HG03432 (cell line): ENCODE measurements at regions not wholly inside any gene's neighbourhood (a gene's known extent, or its start where the extent isn't known, plus 50 kb on each side); places are given as distances from the start of the nearest gene placed in this dataset.
"Not testable (repeated sequence)": the region's sequence is repeated elsewhere in the genome, so short reads cannot be mapped to it uniquely, and the experiment has no call there.

Source experiments
- ATAC-seq: cut with Tn5 transposase; IDR thresholded peaks from one replicate; pipeline ENCODE4 v1.9.1; 2021; ENCODE audit warnings: mild to moderate bottlenecking, moderate library complexity; ENCODE audit not compliant: unreplicated experiment

DNA sequence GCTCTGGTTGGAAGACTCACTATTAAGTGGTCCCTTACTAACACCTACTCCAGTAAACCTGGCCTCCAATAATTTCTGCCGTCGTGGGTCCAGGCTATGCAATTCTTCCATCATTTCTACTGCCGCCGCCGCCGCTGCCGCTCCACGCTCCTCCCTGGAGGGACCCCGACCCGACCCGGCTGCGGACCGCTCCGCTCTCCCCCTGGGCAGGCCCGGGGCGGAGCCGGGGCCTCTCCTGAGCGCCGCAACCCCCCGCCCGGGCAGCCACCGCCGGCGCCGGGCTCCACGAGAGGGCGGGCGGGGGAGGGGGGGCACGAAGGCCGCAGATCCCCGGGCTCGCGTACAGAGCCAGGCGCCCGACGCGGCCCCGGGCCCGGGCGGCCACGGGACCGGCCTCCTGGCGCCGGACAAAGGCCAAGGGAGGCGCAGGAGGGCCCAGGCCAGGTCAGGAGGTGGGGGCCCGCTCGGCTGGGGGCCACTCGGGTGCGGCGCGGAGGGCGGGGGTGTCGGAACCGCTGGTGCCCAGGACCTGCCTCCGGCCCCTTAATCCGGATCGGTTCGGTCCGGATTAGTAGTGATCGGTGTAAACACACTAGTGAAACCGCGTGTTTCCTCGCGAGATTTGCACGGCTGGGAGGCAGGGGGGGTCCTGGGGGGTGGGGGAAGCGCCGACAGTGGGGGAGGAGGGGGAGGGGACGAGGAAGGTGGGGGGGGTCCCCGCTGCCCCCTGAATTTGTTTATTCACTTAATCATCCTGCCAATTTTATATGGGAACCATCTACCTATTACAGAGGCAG lies 215.1 kb upstream of the CCL2 start:
- ATAC-seq = not testable (repeated sequence)

GRCh38 chr17:34045990-34046389 lies 209.1 kb upstream of the CCL2 start:
- ATAC-seq = no peak

GRCh38 chr17:34051046-34051445 lies 204.0 kb upstream of the CCL2 start:
- ATAC-seq = no peak

DNA sequence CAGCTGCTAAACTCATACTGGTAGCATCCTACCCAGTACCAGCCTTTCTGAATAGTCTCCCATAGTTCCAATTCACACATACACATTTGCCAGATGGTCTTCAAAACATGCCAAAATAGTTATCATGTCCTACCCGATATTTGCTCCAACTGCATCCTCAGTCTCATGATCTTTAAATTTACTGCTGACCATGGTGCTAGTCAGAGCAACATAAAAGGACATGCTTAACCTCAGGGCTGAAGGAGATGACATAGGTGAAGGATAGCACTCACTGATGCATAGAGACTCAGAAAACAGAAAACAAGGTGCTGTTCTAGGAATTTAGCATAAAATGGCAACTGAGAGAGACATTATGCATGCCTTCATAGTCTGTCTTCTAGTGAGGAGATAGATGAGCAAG lies 200.6 kb upstream of the CCL2 start:
- ATAC-seq = no peak

GRCh38 chr17:34055606-34056005 lies 199.5 kb upstream of the CCL2 start:
- no peak for ATAC-seq

- ATAC-seq = no peak
Measured at GRCh38 chr17:34059423-34060220, 195.5 kb upstream of the CCL2 start.

GRCh38 chr17:34066528-34066927 lies 188.6 kb upstream of the CCL2 start:
- no peak for ATAC-seq

- ATAC-seq = no peak
Measured at GRCh38 chr17:34067011-34067410, 188.1 kb upstream of the CCL2 start.

DNA sequence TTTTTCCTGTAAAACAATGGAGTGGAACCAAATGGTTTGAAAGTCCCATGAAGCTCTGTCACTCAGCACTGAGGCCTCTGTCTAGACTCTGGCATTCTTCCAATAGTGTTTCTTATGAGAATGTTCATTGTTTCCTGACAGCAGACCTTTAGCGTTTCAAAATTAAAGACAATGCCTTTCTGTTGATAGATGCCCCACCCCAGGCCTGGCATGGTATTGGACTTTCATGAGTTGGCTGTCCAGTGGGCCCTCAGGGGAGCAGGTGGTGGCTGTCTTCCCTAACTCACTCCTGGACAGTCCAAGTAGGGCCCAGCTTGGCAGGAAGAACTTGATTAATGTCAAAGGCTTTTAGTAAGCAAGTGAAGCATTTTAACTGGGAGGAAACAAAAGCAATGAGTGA lies 186.5 kb upstream of the CCL2 start:
- ATAC-seq = no peak

- no peak for ATAC-seq
Measured at GRCh38 chr17:34070712-34071111, 184.4 kb upstream of the CCL2 start.

GRCh38 chr17:34071886-34072420 lies 183.1 kb upstream of the CCL2 start:
- no peak for ATAC-seq

DNA sequence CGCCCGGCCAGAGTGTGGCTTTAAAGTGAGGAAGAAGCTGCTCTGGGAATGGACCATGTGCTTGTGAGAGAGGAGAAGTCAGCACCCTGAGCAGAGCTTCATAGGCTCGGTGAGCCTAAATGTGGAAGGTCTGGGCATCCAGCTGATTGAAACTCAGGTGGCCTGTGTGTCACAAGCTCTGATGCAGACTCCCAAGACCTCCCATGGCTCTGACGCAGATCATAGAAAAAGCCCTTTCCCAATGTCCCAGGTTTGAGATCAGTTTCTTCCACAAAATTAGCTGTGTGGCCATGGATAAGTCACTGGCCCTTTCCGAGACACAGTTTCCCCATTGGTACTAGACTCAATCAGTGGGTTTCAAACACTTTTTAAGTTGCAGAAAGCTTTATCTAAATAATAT lies 180.0 kb upstream of the CCL2 start:
- ATAC-seq = no peak

- ATAC-seq = no peak
Measured at GRCh38 chr17:34076743-34077631, 178.1 kb upstream of the CCL2 start.

- ATAC-seq = no peak
Measured at GRCh38 chr17:34081269-34081668, 173.8 kb upstream of the CCL2 start.

DNA sequence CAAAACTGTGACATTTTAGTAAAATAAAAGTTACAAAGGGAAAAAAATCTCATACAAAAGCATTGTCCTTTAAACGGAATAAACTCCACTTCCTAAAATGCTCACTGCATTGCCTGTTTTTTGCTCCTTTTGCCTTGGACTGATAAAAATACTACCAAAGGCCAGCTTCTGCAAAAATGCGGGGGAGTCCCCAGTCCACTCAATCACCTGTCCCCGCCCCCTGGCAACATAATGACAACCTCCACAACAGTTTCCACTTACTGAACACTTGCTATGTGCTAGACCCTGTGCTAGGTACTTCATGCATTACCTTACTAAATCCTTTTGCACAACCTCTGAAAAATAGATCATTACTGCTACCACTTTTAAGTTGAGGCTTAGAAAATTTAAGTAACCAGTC lies 172.7 kb upstream of the CCL2 start:
- no peak for ATAC-seq

- ATAC-seq = not testable (repeated sequence)
Measured at GRCh38 chr17:34089042-34089441, 166.0 kb upstream of the CCL2 start.

GRCh38 chr17:34090593-34090992 lies 164.5 kb upstream of the CCL2 start:
- no peak for ATAC-seq

DNA sequence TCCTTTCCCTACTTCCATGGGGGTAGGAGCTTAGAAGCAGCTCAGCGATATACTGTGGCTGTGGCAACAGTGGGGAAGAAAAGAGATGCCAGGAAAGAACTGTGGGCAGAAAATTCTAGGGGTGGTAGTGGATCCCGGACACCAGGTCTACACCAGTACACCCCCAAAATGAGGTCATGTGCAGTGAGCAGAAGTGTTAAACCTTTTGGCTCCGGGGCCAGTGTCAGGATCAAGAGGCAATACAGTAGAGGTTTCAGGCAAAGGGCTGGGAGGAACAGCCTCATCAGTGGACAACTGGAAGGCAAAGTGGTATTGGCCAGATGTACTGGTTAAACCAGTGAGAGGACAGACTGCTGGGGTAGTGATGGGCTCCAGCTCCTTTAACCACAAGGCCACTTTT lies 163.1 kb upstream of the CCL2 start:
- ATAC-seq = no peak

- ATAC-seq = no peak
Measured at GRCh38 chr17:34095106-34095505, 160.0 kb upstream of the CCL2 start.

DNA sequence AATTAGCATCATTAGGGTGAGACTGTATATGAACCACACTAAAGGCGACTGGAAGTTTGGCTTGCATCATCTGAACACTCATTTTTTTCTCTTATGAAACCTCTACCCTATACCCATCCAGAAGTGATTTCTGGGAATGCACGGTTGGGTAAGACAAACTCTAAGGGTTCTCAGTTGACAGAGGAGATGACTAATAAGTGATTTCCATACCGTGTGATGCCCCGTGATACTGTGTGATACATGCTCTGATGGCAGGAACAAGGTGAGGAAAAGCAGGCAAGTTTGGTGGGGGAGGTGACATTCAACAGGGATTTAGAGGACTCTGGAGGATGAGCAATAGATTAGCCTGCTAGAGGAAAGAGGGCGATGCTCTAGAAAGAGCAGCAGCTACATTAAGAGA lies 156.4 kb upstream of the CCL2 start:
- ATAC-seq = no peak
